ENCODE measurements at regions not wholly inside any gene's neighbourhood (a gene's known extent, or its start where the extent isn't known, plus 50 kb on each side); places are given as distances from the start of the nearest gene placed in this dataset.

GRCh38 chr1:59151387-59151761 is 145.5 kb upstream of the FGGY start:
- POLR2A ChIA-PET = interaction anchor here (0.9 kb wide), 1 partner anchor 370 kb away, joined by 3 read pairs; no protein-coding TSS in a partner anchor
- Mint-ChIP-seq H3K27me3 (ENCODE audit: low read depth) (no peaks in the 10 kb centered on the region), H3K4me3 (no peak overlapping the region)

GRCh38 chr1:59151860-59152259 is 145.0 kb upstream of the FGGY start:
- no peak overlapping the region for H3K27ac Mint-ChIP-seq
- H3K27me3 Mint-ChIP-seq (ENCODE audit: low read depth) = no peaks in the 10 kb centered on the region
- POLR2A ChIA-PET = no interaction called here
- peaks cover 19% of the 10 kb centered on the region for H3K4me1 Mint-ChIP-seq (ENCODE audit: low read depth)
- no peak overlapping the region for H3K4me3 Mint-ChIP-seq
- no peaks in the 10 kb centered on the region for H3K36me3 Mint-ChIP-seq (ENCODE audit: low read depth)
- DNase-seq (no peak), ATAC-seq (no peak)
- no peaks in the 10 kb centered on the region for H3K9me3 Mint-ChIP-seq (ENCODE audit: insufficient read depth)
- CTCF ChIA-PET = no interaction called here

More at GRCh38 chr1:59151387-59151761, 145.5 kb upstream of the FGGY start:
- H3K4me1 Mint-ChIP-seq (ENCODE audit: low read depth) = peaks cover 22% of the 10 kb centered on the region
- CTCF ChIA-PET = interaction anchor here (0.9 kb wide), 1 partner anchor 370 kb away, joined by 4 read pairs; no protein-coding TSS in a partner anchor
- no peak overlapping the region for H3K27ac Mint-ChIP-seq
- H3K9me3 Mint-ChIP-seq (ENCODE audit: insufficient read depth) = no peaks in the 10 kb centered on the region
- DNase-seq (no peak), ATAC-seq (no peak)
- no peaks in the 10 kb centered on the region for H3K36me3 Mint-ChIP-seq (ENCODE audit: low read depth)

GRCh38 chr1:59152511-59152910 is 144.4 kb upstream of the FGGY start:
- Mint-ChIP-seq H3K9me3 (ENCODE audit: insufficient read depth) (no peaks in the 10 kb centered on the region), H3K36me3 (ENCODE audit: low read depth) (no peaks in the 10 kb centered on the region), H3K27me3 (ENCODE audit: low read depth) (no peaks in the 10 kb centered on the region), H3K4me1 (ENCODE audit: low read depth) (peaks cover 16% of the 10 kb centered on the region), H3K27ac (no peak overlapping the region), H3K4me3 (no peak overlapping the region)
- DNase-seq (no peak), ATAC-seq (no peak)
- POLR2A ChIA-PET = no interaction called here
- CTCF ChIA-PET = no interaction called here

- H3K4me3 Mint-ChIP-seq = no peak overlapping the region
These were observed 142.5 kb upstream of the FGGY start for GRCh38 chr1:59154401-59154800.

GRCh38 chr1:59155351-59155750 is 141.5 kb upstream of the FGGY start:
- ChIA-PET CTCF (no interaction called here), POLR2A (interaction anchor here (0.6 kb wide), 1 partner anchor 1268 kb away, joined by 3 read pairs; no protein-coding TSS in a partner anchor)
- no peak for ATAC-seq
- H3K27ac Mint-ChIP-seq = no peak overlapping the region
- no peak for DNase-seq
- H3K9me3 Mint-ChIP-seq (ENCODE audit: insufficient read depth) = peaks cover 9% of the 10 kb centered on the region
- no peaks in the 10 kb centered on the region for H3K36me3 Mint-ChIP-seq (ENCODE audit: low read depth)
- H3K4me1 Mint-ChIP-seq (ENCODE audit: low read depth) = peaks cover 11% of the 10 kb centered on the region
- H3K27me3 Mint-ChIP-seq (ENCODE audit: low read depth) = peaks cover 2% of the 10 kb centered on the region
- no peak overlapping the region for H3K4me3 Mint-ChIP-seq

More at GRCh38 chr1:59154401-59154800, 142.5 kb upstream of the FGGY start:
- ChIA-PET POLR2A (no interaction called here), CTCF (no interaction called here)
- ATAC-seq = no peak
- Mint-ChIP-seq H3K4me1 (ENCODE audit: low read depth) (peaks cover 16% of the 10 kb centered on the region), H3K27ac (no peak overlapping the region), H3K36me3 (ENCODE audit: low read depth) (no peaks in the 10 kb centered on the region), H3K9me3 (ENCODE audit: insufficient read depth) (peaks cover 9% of the 10 kb centered on the region), H3K27me3 (ENCODE audit: low read depth) (no peaks in the 10 kb centered on the region)
- no peak for DNase-seq

GRCh38 chr1:59156051-59156450 is 140.8 kb upstream of the FGGY start:
- Mint-ChIP-seq H3K9me3 (ENCODE audit: insufficient read depth) (peaks cover 9% of the 10 kb centered on the region), H3K4me3 (no peak overlapping the region), H3K4me1 (ENCODE audit: low read depth) (peaks cover 4% of the 10 kb centered on the region), H3K27ac (no peak overlapping the region), H3K27me3 (ENCODE audit: low read depth) (peaks cover 2% of the 10 kb centered on the region), H3K36me3 (ENCODE audit: low read depth) (no peaks in the 10 kb centered on the region)
- POLR2A ChIA-PET = interaction anchor here (0.6 kb wide), 1 partner anchor 1268 kb away, joined by 3 read pairs; no protein-coding TSS in a partner anchor
- no peak for ATAC-seq
- DNase-seq = no peak
- CTCF ChIA-PET = no interaction called here

GRCh38 chr1:59156526-59157199 is 140.2 kb upstream of the FGGY start:
- no peak overlapping the region for H3K4me3 Mint-ChIP-seq
- ATAC-seq = no peak
- CTCF ChIA-PET = no interaction called here

GRCh38 chr1:59158321-59158720 is 138.6 kb upstream of the FGGY start:
- H3K27ac Mint-ChIP-seq = no peak overlapping the region
- no peak for DNase-seq
- H3K36me3 Mint-ChIP-seq (ENCODE audit: low read depth) = no peaks in the 10 kb centered on the region
- peaks cover 2% of the 10 kb centered on the region for H3K27me3 Mint-ChIP-seq (ENCODE audit: low read depth)
- H3K9me3 Mint-ChIP-seq (ENCODE audit: insufficient read depth) = peaks cover 9% of the 10 kb centered on the region
- ChIA-PET CTCF (no interaction called here), POLR2A (no interaction called here)
- H3K4me3 Mint-ChIP-seq = no peak overlapping the region
- no peak for ATAC-seq
- H3K4me1 Mint-ChIP-seq (ENCODE audit: low read depth) = no peaks in the 10 kb centered on the region

More at GRCh38 chr1:59156526-59157199, 140.2 kb upstream of the FGGY start:
- Mint-ChIP-seq H3K4me1 (ENCODE audit: low read depth) (no peaks in the 10 kb centered on the region), H3K36me3 (ENCODE audit: low read depth) (no peaks in the 10 kb centered on the region), H3K9me3 (ENCODE audit: insufficient read depth) (peaks cover 9% of the 10 kb centered on the region), H3K27ac (no peak overlapping the region), H3K27me3 (ENCODE audit: low read depth) (peaks cover 2% of the 10 kb centered on the region)
- POLR2A ChIA-PET = no interaction called here
- no peak for DNase-seq

- no peaks in the 10 kb centered on the region for H3K4me1 Mint-ChIP-seq (ENCODE audit: low read depth)
- POLR2A ChIA-PET = interaction anchor here (0.6 kb wide), 1 partner anchor 749 kb away, joined by 3 read pairs; no protein-coding TSS in a partner anchor
- no peak overlapping the region for H3K4me3 Mint-ChIP-seq
These were observed 137.2 kb upstream of the FGGY start for GRCh38 chr1:59159557-59160203.

GRCh38 chr1:59161136-59161535 is 135.8 kb upstream of the FGGY start:
- H3K27me3 Mint-ChIP-seq (ENCODE audit: low read depth) = peaks cover 14% of the 10 kb centered on the region
- CTCF ChIA-PET = no interaction called here

More at GRCh38 chr1:59159557-59160203, 137.2 kb upstream of the FGGY start:
- DNase-seq = no peak
- H3K9me3 Mint-ChIP-seq (ENCODE audit: insufficient read depth) = peaks cover 9% of the 10 kb centered on the region
- H3K36me3 Mint-ChIP-seq (ENCODE audit: low read depth) = no peaks in the 10 kb centered on the region
- H3K27me3 Mint-ChIP-seq (ENCODE audit: low read depth) = peaks cover 11% of the 10 kb centered on the region
- CTCF ChIA-PET = interaction anchor here (1.3 kb wide), 1 partner anchor 539 kb away, joined by 3 read pairs; no protein-coding TSS in a partner anchor
- no peak overlapping the region for H3K27ac Mint-ChIP-seq
- ATAC-seq = no peak

GRCh38 chr1:59162665-59163064 is 134.2 kb upstream of the FGGY start:
- no peak overlapping the region for H3K27ac Mint-ChIP-seq
- H3K4me1 Mint-ChIP-seq (ENCODE audit: low read depth) = no peaks in the 10 kb centered on the region
- DNase-seq = no peak
- no peak for ATAC-seq
- H3K36me3 Mint-ChIP-seq (ENCODE audit: low read depth) = no peaks in the 10 kb centered on the region
- no peak overlapping the region for H3K4me3 Mint-ChIP-seq
- ChIA-PET CTCF (no interaction called here), POLR2A (no interaction called here)
- peaks cover 9% of the 10 kb centered on the region for H3K9me3 Mint-ChIP-seq (ENCODE audit: insufficient read depth)
- H3K27me3 Mint-ChIP-seq (ENCODE audit: low read depth) = peaks cover 16% of the 10 kb centered on the region

More at GRCh38 chr1:59161136-59161535, 135.8 kb upstream of the FGGY start:
- POLR2A ChIA-PET = interaction anchor here (0.9 kb wide), 1 partner anchor 17 kb away, joined by 3 read pairs; no protein-coding TSS in a partner anchor
- no peak for DNase-seq
- Mint-ChIP-seq H3K4me3 (no peak overlapping the region), H3K27ac (no peak overlapping the region), H3K4me1 (ENCODE audit: low read depth) (no peaks in the 10 kb centered on the region), H3K36me3 (ENCODE audit: low read depth) (no peaks in the 10 kb centered on the region), H3K9me3 (ENCODE audit: insufficient read depth) (peaks cover 9% of the 10 kb centered on the region)
- no peak for ATAC-seq

- no peak for ATAC-seq
- no peaks in the 10 kb centered on the region for H3K4me1 Mint-ChIP-seq (ENCODE audit: low read depth)
- H3K27ac Mint-ChIP-seq = no peak overlapping the region
- POLR2A ChIA-PET = no interaction called here
- DNase-seq = no peak
- peaks cover 5% of the 10 kb centered on the region for H3K9me3 Mint-ChIP-seq (ENCODE audit: insufficient read depth)
- H3K4me3 Mint-ChIP-seq = no peak overlapping the region
- peaks cover 16% of the 10 kb centered on the region for H3K27me3 Mint-ChIP-seq (ENCODE audit: low read depth)
- H3K36me3 Mint-ChIP-seq (ENCODE audit: low read depth) = no peaks in the 10 kb centered on the region
- CTCF ChIA-PET = no interaction called here
These were observed 133.4 kb upstream of the FGGY start for GRCh38 chr1:59163268-59164092.

Measured in activated CD8-positive, alpha-beta T cell treated with anti-CD3 and anti-CD28 coated beads, Interleukin-2, amount 10 ng/mL, durations not matched to agents 7 days and 5 days (primary cell).